ENCODE measurements at regions not wholly inside any gene's neighbourhood (a gene's known extent, or its start where the extent isn't known, plus 50 kb on each side); places are given as distances from the start of the nearest gene placed in this dataset.

- no peak for TF ChIP-seq CTCF (IDR thresholded peaks at IDR 0.05; ENCODE audit: extremely low read depth, insufficient read depth, missing control alignments)
- in situ Hi-C loops (cut with MboI; ENCODE audit: low pct_unique_long_range_greater_than_20kb, low sequenced_read_pairs, unreplicated experiment) = loop anchor here (25.0 kb wide), 1 partner anchor 687 kb away; no protein-coding TSS in a partner anchor
Observed at GRCh38 chr14:94675036-94675435, 62.8 kb downstream of the SERPINA3 start.

GRCh38 chr14:94673781-94674231 lies 61.6 kb downstream of the SERPINA3 start:
- in situ Hi-C loops (cut with MboI; ENCODE audit: low pct_unique_long_range_greater_than_20kb, low sequenced_read_pairs, unreplicated experiment) = no loop called here
- DNase-seq (ENCODE audit: low spot score) = no peak
- TF ChIP-seq CTCF (IDR thresholded peaks at IDR 0.05; ENCODE audit: extremely low read depth, insufficient read depth, missing control alignments) = no peak

More at GRCh38 chr14:94675036-94675435, 62.8 kb downstream of the SERPINA3 start:
- DNase-seq (ENCODE audit: low spot score) = no peak
